Peyer's patch (tissue), 4 donors: ENCODE measurements at regions not wholly inside any gene's neighbourhood (a gene's known extent, or its start where the extent isn't known, plus 50 kb on each side); places are given as distances from the start of the nearest gene placed in this dataset.
"Not testable (repeated sequence)": the region's sequence is repeated elsewhere in the genome, so short reads cannot be mapped to it uniquely, and the experiment has no call there.

Experiments used
- DNase-seq, 3 donors: peaks; one replicate each; pipeline ENCODE4 v3.0.0-alpha.2; 2017 to 2019
- H3K27ac ChIP-seq, 4 donors: fragments of 200-600 bp; sonication (generic); one replicate each; pipeline ENCODE4 v1.5.1; 2016 to 2019
- H3K27me3 ChIP-seq, 2 donors: fragments of 200-600 bp; sonication (generic); one replicate each; pipeline ENCODE4 v1.5.1; 2019
- H3K36me3 ChIP-seq, 3 donors: fragments of 200-600 bp; sonication (generic); one replicate each; pipeline ENCODE4 v1.5.1; 2016 to 2019
- H3K4me1 ChIP-seq, 4 donors: fragments of 200-600 bp; sonication (generic); one replicate each; pipeline ENCODE4 v1.5.1; 2016 to 2019
- H3K4me3 ChIP-seq, 4 donors: fragments of 200-600 bp; sonication (generic); 1 replicate in 3 of 4; 2 replicates in 1 of 4; pipeline ENCODE4 v1.5.1; 2016 to 2019; ENCODE audit warnings: mild to moderate bottlenecking in 1 of 4
- H3K9me3 ChIP-seq, 4 donors: fragments of 200-600 bp; sonication (generic); one replicate each; pipeline ENCODE4 v1.5.1; 2016 to 2019; ENCODE audit warnings: mild to moderate bottlenecking in 1 of 4
- POLR2A ChIP-seq, 2 donors: fragments of 450-650 bp; IDR thresholded peaks; one replicate each; pipeline ENCODE4 v1.5.1; 2017; ENCODE audit warnings: antibody characterized with exemption in 2 of 2, mild to moderate bottlenecking in 2 of 2, moderate library complexity in 2 of 2
- TF ChIP-seq, protein P1 (sequence below), 6 experiments: fragments of 450-650 bp in 4 of 6; fragments of 200-600 bp in 2 of 6; sonication (generic) in 1 of 6; IDR thresholded peaks; one replicate each; pipeline ENCODE4 v1.5.1; 2017 to 2019; ENCODE audit warnings: antibody characterized with exemption in 6 of 6, mild to moderate bottlenecking in 3 of 6, moderate library complexity in 1 of 6

- H3K4me1 ChIP-seq, result peaks cover 0 to 31% (median 2%) of the 10 kb centered on the region in 4 donors
- H3K27me3 ChIP-seq, result no peaks in the 10 kb centered on the region
- no peaks in the 10 kb centered on the region for H3K36me3 ChIP-seq
- DNase-seq, result no peak
- H3K4me3 ChIP-seq, result no peak overlapping the region
- H3K27ac ChIP-seq, result no peak overlapping the region
- H3K9me3 ChIP-seq, result no peaks in the 10 kb centered on the region
- TF ChIP-seq POLR2A (IDR thresholded peaks at IDR 0.05), result no peak
- TF ChIP-seq, protein P1, sequence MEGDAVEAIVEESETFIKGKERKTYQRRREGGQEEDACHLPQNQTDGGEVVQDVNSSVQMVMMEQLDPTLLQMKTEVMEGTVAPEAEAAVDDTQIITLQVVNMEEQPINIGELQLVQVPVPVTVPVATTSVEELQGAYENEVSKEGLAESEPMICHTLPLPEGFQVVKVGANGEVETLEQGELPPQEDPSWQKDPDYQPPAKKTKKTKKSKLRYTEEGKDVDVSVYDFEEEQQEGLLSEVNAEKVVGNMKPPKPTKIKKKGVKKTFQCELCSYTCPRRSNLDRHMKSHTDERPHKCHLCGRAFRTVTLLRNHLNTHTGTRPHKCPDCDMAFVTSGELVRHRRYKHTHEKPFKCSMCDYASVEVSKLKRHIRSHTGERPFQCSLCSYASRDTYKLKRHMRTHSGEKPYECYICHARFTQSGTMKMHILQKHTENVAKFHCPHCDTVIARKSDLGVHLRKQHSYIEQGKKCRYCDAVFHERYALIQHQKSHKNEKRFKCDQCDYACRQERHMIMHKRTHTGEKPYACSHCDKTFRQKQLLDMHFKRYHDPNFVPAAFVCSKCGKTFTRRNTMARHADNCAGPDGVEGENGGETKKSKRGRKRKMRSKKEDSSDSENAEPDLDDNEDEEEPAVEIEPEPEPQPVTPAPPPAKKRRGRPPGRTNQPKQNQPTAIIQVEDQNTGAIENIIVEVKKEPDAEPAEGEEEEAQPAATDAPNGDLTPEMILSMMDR (IDR thresholded peaks at IDR 0.05), result no peak
Observed at GRCh38 chr12:124677552-124678356, 110.3 kb upstream of the NCOR2 start.

DNA sequence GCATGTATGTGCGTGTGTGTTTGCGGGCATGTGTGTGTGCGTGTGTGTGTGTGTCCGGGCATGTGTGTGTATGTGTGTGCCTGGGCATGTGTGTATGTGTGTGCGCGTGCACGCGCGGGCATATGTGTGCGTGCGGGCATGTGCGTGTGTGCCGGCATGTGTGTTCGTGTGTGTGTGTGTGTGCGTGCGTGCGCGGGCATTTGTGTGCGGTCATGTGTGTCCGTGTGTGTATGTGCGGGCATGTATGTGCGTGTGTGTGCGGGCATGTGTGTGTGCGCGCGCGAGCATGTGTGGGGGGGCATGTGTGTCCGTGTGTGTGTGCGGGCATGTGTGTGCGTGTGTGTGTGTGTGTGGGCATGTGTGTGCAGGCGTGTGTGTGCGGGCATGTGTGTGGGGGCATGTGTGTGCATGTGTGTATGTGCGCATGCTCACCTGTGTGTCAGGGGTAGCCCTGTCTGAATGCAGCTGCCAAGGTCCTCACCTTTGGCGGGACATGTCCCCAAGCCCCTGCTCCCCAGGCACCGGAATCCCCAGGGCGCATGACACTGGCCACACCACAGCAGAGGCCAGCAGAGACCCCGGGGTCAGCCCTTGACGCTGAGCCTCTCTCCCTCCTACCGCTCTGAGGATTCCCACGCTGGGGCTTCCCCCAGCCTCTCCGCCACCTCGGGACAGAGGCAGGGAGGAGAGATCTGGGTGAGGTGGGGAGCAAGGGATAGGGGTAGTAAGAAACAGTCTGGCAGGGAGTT, 109.5 kb upstream of the NCOR2 start:
- TF ChIP-seq, protein P1 (IDR thresholded peaks at IDR 0.05), result no peak
- no peak for TF ChIP-seq POLR2A (IDR thresholded peaks at IDR 0.05)
- Histone ChIP-seq H3K4me1 (peaks cover 0 to 23% (median 2%) of the 10 kb centered on the region in 4 donors), H3K27ac (no peak overlapping the region), H3K36me3 (no peaks in the 10 kb centered on the region), H3K27me3 (no peaks in the 10 kb centered on the region), H3K4me3 (no peak overlapping the region), H3K9me3 (no peaks in the 10 kb centered on the region)
- DNase-seq, result no peak

- Histone ChIP-seq H3K9me3 (no peaks in the 10 kb centered on the region), H3K4me3 (no peak overlapping the region), H3K36me3 (no peaks in the 10 kb centered on the region), H3K27me3 (no peaks in the 10 kb centered on the region), H3K27ac (peak overlapping the region in 1 of 4 donors; percentile 65), H3K4me1 (peaks cover 0 to 18% (median 0%) of the 10 kb centered on the region in 4 donors)
- DNase-seq, result no peak
- TF ChIP-seq, protein P1 (IDR thresholded peaks at IDR 0.05), result no peak
- no peak for TF ChIP-seq POLR2A (IDR thresholded peaks at IDR 0.05)
Observed at GRCh38 chr12:124675881-124676713, 108.7 kb upstream of the NCOR2 start.

GRCh38 chr12:124674937-124675336, 107.5 kb upstream of the NCOR2 start:
- Histone ChIP-seq H3K36me3 (no peaks in the 10 kb centered on the region), H3K27ac (no peak overlapping the region), H3K27me3 (no peaks in the 10 kb centered on the region), H3K9me3 (no peaks in the 10 kb centered on the region), H3K4me1 (peaks cover 0 to 13% (median 0%) of the 10 kb centered on the region in 4 donors), H3K4me3 (no peak overlapping the region)
- DNase-seq, result no peak
- no peak for TF ChIP-seq POLR2A (IDR thresholded peaks at IDR 0.05)
- TF ChIP-seq, protein P1 (IDR thresholded peaks at IDR 0.05), result no peak

- Histone ChIP-seq H3K4me3 (no peak overlapping the region), H3K36me3 (no peaks in the 10 kb centered on the region), H3K4me1 (peaks cover 0 to 7% (median 0%) of the 10 kb centered on the region in 4 donors), H3K27ac (no peak overlapping the region), H3K9me3 (no peaks in the 10 kb centered on the region), H3K27me3 (no peaks in the 10 kb centered on the region)
- TF ChIP-seq, protein P1 (IDR thresholded peaks at IDR 0.05), result no peak
- no peak for TF ChIP-seq POLR2A (IDR thresholded peaks at IDR 0.05)
- no peak for DNase-seq
Observed at GRCh38 chr12:124673801-124674617, 106.6 kb upstream of the NCOR2 start.

GRCh38 chr12:124669271-124669721, 101.9 kb upstream of the NCOR2 start:
- not testable (repeated sequence) for H3K27ac ChIP-seq

More at GRCh38 chr12:124669271-124669721, 101.9 kb upstream of the NCOR2 start:
- not testable (repeated sequence) for H3K4me3 ChIP-seq, DNase-seq, H3K36me3 ChIP-seq, H3K4me1 ChIP-seq, H3K27me3 ChIP-seq, H3K9me3 ChIP-seq
